T-helper 1 cell treated with Interleukin-12 subunit alpha and Interleukin-12 subunit beta and Interleukin-4 antibody, amounts not matched to agents 30 μg/mL and 1 μg/mL, for 36 hours (primary cell): ENCODE measurements at regions not wholly inside any gene's neighbourhood (a gene's known extent, or its start where the extent isn't known, plus 50 kb on each side); places are given as distances from the start of the nearest gene placed in this dataset.

Experiments
- H3K27ac Mint-ChIP-seq: one replicate; pipeline ENCODE4 v1.8.0; 2021; ENCODE audit warnings: mild to moderate bottlenecking, mixed read lengths
- H3K27me3 Mint-ChIP-seq: one replicate; pipeline ENCODE4 v1.8.0; 2021; ENCODE audit warnings: low read depth, mixed read lengths
- H3K36me3 Mint-ChIP-seq: one replicate; pipeline ENCODE4 v1.8.0; 2021; ENCODE audit warnings: low read depth, mixed read lengths
- H3K4me1 Mint-ChIP-seq: one replicate; pipeline ENCODE4 v1.8.0; 2021; ENCODE audit warnings: low read depth, mixed read lengths
- H3K4me3 Mint-ChIP-seq: one replicate; pipeline ENCODE4 v1.8.0; 2021; ENCODE audit warnings: mild to moderate bottlenecking, moderate library complexity, mixed read lengths
- H3K9me3 Mint-ChIP-seq: one replicate; pipeline ENCODE4 v1.8.0; 2021; ENCODE audit warnings: mixed read lengths

- H3K36me3 Mint-ChIP-seq: peaks cover 4% of the 10 kb centered on the region
- H3K9me3 Mint-ChIP-seq: peaks cover 5% of the 10 kb centered on the region
- peaks cover 49% of the 10 kb centered on the region for H3K4me1 Mint-ChIP-seq
- peak overlapping the region; percentile 71 for H3K4me3 Mint-ChIP-seq
- peaks cover 32% of the 10 kb centered on the region for H3K27me3 Mint-ChIP-seq
- H3K27ac Mint-ChIP-seq: peak overlapping the region; percentile 73
Measured at GRCh38 chr7:22563032-22563501, 63.1 kb upstream of the STEAP1B start.

DNA sequence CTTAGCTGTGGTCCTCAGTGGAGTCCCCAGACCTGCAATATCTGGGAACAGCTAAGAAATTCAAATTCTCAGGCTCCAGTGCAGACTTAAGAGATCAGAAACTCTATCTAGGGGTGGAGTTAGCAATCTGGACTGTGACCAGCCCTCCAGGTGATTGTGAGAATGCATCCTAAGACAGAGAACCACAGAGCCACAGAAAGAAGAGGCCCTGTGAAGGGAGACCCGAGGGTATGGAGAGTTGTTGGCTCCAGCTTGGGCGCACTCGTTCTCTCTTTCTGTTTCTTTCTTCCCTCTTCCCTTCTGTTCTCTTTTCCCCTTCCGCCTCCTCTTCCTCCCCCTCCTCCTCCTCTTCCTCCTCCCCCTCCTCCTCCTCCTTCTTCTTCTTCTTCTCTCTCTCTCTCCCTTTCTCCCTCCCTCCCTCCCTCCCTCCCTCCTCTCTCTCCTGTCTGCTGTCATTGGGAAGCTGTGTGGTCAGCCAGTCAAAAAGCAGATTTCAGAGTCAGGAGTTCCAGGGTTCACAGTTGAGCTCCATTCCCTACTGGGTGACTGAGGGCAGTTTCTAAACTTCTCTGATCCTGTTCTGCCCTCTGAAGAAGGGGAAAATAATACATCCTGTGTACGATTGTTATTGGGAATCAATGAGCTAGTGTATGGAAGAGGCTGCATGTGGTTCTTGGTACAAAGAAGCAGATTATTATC lies 62.1 kb upstream of the STEAP1B start:
- Mint-ChIP-seq H3K4me1 (peaks cover 49% of the 10 kb centered on the region), H3K4me3 (no peak overlapping the region)

DNA sequence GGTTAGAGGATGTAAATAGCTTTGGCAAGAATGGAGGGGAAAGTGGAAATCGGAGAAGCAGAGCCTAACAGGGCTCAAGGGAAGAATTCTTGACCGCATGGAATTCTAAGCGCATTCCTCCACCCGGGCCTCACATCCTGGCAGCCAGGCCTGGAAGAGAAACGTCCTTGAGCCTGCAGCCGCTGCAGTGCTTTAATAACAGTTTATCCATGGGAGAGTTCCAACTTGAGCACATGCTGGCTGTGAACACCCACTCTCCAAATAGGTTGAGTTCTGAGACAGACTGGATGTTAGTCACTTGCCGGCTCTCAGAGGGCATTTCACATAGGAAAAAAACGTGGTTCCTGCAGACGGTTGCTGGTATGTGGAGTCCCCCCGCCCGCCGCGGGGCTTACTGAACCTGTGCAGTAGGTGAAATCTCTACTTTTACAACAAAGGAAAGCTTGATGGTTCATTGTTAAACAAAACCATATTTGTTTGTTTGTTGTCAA lies 61.4 kb upstream of the STEAP1B start:
- Mint-ChIP-seq H3K4me3 (no peak overlapping the region), H3K36me3 (no peaks in the 10 kb centered on the region), H3K4me1 (peaks cover 51% of the 10 kb centered on the region), H3K27me3 (peaks cover 29% of the 10 kb centered on the region), H3K9me3 (no peaks in the 10 kb centered on the region), H3K27ac (no peak overlapping the region)

More for the DNA sequence above, 62.1 kb upstream of the STEAP1B start:
- Mint-ChIP-seq H3K27me3 (peaks cover 25% of the 10 kb centered on the region), H3K9me3 (peaks cover 1% of the 10 kb centered on the region), H3K27ac (no peak overlapping the region), H3K36me3 (peaks cover under 1% of the 10 kb centered on the region)

- Mint-ChIP-seq H3K36me3 (no peaks in the 10 kb centered on the region), H3K27me3 (peaks cover 25% of the 10 kb centered on the region), H3K4me3 (no peak overlapping the region), H3K9me3 (no peaks in the 10 kb centered on the region), H3K27ac (no peak overlapping the region), H3K4me1 (peaks cover 44% of the 10 kb centered on the region)
Measured at GRCh38 chr7:22559829-22560489, 60.0 kb upstream of the STEAP1B start.

DNA sequence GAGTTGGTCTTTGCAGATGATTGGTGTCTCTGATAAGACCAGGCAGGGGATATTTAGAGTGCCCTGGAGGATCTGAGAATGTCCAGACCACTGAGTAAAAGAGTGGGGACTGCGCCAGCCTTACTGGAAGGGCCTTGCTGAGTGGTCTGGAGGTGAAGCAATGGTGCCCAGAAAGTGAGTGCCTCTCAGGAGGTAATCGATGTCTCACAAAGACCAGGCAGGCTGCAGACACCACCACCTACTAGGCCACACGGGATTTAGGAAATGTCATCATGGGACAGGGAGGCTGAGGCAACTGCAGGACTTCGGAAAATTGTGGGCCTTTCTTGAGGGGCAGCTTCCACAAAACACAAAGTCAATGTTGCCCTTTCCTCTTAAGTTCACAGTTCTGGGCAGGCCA lies 57.2 kb upstream of the STEAP1B start:
- no peak overlapping the region for H3K27ac Mint-ChIP-seq
- no peaks in the 10 kb centered on the region for H3K9me3 Mint-ChIP-seq
- no peaks in the 10 kb centered on the region for H3K36me3 Mint-ChIP-seq
- peaks cover 36% of the 10 kb centered on the region for H3K27me3 Mint-ChIP-seq
- no peak overlapping the region for H3K4me3 Mint-ChIP-seq
- H3K4me1 Mint-ChIP-seq: peaks cover 20% of the 10 kb centered on the region

DNA sequence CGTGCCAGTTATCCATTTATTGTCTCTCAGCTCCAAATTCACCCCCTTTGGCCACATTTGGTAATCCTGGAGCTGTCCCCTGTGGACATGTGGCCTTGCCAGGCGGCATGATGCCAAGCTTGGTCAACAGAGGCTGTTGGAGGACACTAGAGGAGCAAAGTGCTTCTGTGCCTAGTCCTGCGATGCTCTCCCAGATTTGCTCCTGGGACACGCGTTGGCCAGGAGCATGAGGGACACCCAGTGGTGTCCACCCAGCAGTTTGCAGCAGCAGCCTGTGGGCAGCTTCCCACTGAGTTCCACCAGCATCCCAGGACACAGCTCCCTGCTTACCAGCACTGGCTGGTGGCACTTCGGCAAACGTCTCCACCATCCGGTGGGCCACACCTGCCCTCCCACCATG lies 55.5 kb upstream of the STEAP1B start:
- no peak overlapping the region for H3K27ac Mint-ChIP-seq
- H3K4me3 Mint-ChIP-seq: no peak overlapping the region
- peaks cover 53% of the 10 kb centered on the region for H3K27me3 Mint-ChIP-seq
- H3K9me3 Mint-ChIP-seq: no peaks in the 10 kb centered on the region
- H3K4me1 Mint-ChIP-seq: peaks cover 15% of the 10 kb centered on the region
- H3K36me3 Mint-ChIP-seq: no peaks in the 10 kb centered on the region

DNA sequence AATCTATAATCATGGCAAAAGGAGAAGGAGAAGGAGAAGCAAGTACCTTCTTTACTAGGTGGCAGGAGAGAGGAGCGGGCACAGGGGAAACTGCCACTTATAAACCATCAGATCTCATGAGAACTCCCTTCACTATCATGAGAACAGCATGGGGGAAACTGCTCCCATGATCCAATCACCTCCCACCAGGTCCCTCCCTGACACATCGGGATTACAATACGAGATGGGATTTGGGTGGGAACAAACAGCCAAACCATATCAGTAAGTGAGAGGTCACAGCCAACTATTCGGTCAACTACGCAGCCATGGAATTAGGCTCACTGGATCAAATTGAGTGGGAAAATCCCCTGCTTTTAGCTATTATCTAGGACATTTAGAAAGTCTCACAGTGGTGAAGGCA lies 54.2 kb upstream of the STEAP1B start:
- Mint-ChIP-seq H3K27me3 (peaks cover 66% of the 10 kb centered on the region), H3K4me1 (peaks cover 17% of the 10 kb centered on the region), H3K27ac (no peak overlapping the region), H3K9me3 (no peaks in the 10 kb centered on the region), H3K36me3 (no peaks in the 10 kb centered on the region), H3K4me3 (no peak overlapping the region)

- Mint-ChIP-seq H3K9me3 (no peaks in the 10 kb centered on the region), H3K36me3 (no peaks in the 10 kb centered on the region), H3K27me3 (peaks cover 76% of the 10 kb centered on the region), H3K4me1 (peaks cover 17% of the 10 kb centered on the region), H3K4me3 (no peak overlapping the region), H3K27ac (no peak overlapping the region)
Measured at GRCh38 chr7:22551768-22552513, 52.0 kb upstream of the STEAP1B start.

GRCh38 chr7:22550514-22551030 lies 50.6 kb upstream of the STEAP1B start:
- peaks cover 13% of the 10 kb centered on the region for H3K4me1 Mint-ChIP-seq
- H3K27ac Mint-ChIP-seq: no peak overlapping the region
- no peaks in the 10 kb centered on the region for H3K9me3 Mint-ChIP-seq
- peaks cover 78% of the 10 kb centered on the region for H3K27me3 Mint-ChIP-seq
- no peak overlapping the region for H3K4me3 Mint-ChIP-seq
- H3K36me3 Mint-ChIP-seq: no peaks in the 10 kb centered on the region

- no peaks in the 10 kb centered on the region for H3K9me3 Mint-ChIP-seq
- H3K27ac Mint-ChIP-seq: no peak overlapping the region
- peak overlapping the region; percentile 76 for H3K4me3 Mint-ChIP-seq
- H3K27me3 Mint-ChIP-seq: peaks cover 82% of the 10 kb centered on the region
- peaks cover 9% of the 10 kb centered on the region for H3K4me1 Mint-ChIP-seq
- H3K36me3 Mint-ChIP-seq: no peaks in the 10 kb centered on the region
Measured at GRCh38 chr7:22549667-22550513, 49.9 kb upstream of the STEAP1B start.
